DOHH2 (cell line): ENCODE measurements at regions not wholly inside any gene's neighbourhood (a gene's known extent, or its start where the extent isn't known, plus 50 kb on each side); places are given as distances from the start of the nearest gene placed in this dataset.

ENCODE experiments used
- EZH2phosphoT487 ChIP-seq: fragments of 200-600 bp; sonication (generic); IDR thresholded peaks from 2 replicates; pipeline ENCODE4 v1.6.1; 2017; ENCODE audit warnings: borderline replicate concordance, mild to moderate bottlenecking, antibody characterized with exemption, low read length, moderate library complexity, mixed read lengths
- TF ChIP-seq, protein P1 (sequence below): fragments of 200-600 bp; sonication (generic); IDR thresholded peaks from one replicate; pipeline ENCODE4 v1.5.1; 2014; ENCODE audit warnings: antibody characterized with exemption, mild to moderate bottlenecking, low read depth, low read length; ENCODE audit not compliant: poor library complexity, severe bottlenecking

GRCh38 chr1:192489748-192490147 lies 85.8 kb upstream of the RGS1 start:
- TF ChIP-seq, protein P1, sequence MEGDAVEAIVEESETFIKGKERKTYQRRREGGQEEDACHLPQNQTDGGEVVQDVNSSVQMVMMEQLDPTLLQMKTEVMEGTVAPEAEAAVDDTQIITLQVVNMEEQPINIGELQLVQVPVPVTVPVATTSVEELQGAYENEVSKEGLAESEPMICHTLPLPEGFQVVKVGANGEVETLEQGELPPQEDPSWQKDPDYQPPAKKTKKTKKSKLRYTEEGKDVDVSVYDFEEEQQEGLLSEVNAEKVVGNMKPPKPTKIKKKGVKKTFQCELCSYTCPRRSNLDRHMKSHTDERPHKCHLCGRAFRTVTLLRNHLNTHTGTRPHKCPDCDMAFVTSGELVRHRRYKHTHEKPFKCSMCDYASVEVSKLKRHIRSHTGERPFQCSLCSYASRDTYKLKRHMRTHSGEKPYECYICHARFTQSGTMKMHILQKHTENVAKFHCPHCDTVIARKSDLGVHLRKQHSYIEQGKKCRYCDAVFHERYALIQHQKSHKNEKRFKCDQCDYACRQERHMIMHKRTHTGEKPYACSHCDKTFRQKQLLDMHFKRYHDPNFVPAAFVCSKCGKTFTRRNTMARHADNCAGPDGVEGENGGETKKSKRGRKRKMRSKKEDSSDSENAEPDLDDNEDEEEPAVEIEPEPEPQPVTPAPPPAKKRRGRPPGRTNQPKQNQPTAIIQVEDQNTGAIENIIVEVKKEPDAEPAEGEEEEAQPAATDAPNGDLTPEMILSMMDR = no peak
- no peak for TF ChIP-seq EZH2phosphoT487
